PFSK-1 (cell line): ENCODE measurements at regions not wholly inside any gene's neighbourhood (a gene's known extent, or its start where the extent isn't known, plus 50 kb on each side); places are given as distances from the start of the nearest gene placed in this dataset.

Experiments used
- FOXP2 ChIP-seq: optimal IDR thresholded peaks from 2 replicates; pipeline ENCODE3; 2011; ENCODE audit warnings: borderline replicate concordance, control low read depth, inconsistent platforms; ENCODE audit not compliant: insufficient read depth; ENCODE audit errors: extremely low read length, extremely low read depth
- POLR2AphosphoS5 ChIP-seq: IDR thresholded peaks from 2 replicates; pipeline ENCODE4 v1.6.1; 2012; ENCODE audit warnings: low read depth, mild to moderate bottlenecking, control low read depth, low read length, moderate library complexity
- REST ChIP-seq, 2 experiments: IDR thresholded peaks; 2 replicates each; pipeline versions ENCODE4 v1.6.1 to v1.8.0; 2011 to 2012; ENCODE audit warnings: low read depth in 2 of 2, low read length in 2 of 2, control low read depth in 1 of 2, inconsistent platforms in 1 of 2, mild to moderate bottlenecking in 1 of 2, moderate library complexity in 1 of 2; ENCODE audit not compliant: insufficient read depth in 1 of 2
- SIN3A ChIP-seq: IDR thresholded peaks from 2 replicates; pipeline ENCODE4 v1.6.1; 2012; ENCODE audit warnings: mild to moderate bottlenecking, low read length, moderate library complexity, borderline replicate concordance; ENCODE audit not compliant: insufficient read depth
- TAF1 ChIP-seq: IDR thresholded peaks from 2 replicates; pipeline ENCODE4 v1.6.1; 2012; ENCODE audit warnings: low read length, control low read depth, borderline replicate concordance; ENCODE audit not compliant: insufficient read depth

GRCh38 chr12:125453751-125454150 is 388.5 kb downstream of the AACS start:
- TF ChIP-seq TAF1 (no peak), POLR2AphosphoS5 (no peak), REST (IDR thresholded peaks at IDR 0.05; ENCODE audit: insufficient read depth in 1 of 2, low read depth in 2 of 2, low read length in 2 of 2) (no peak), SIN3A (no peak), FOXP2 (no peak)
